ENCODE measurements at regions not wholly inside any gene's neighbourhood (a gene's known extent, or its start where the extent isn't known, plus 50 kb on each side); places are given as distances from the start of the nearest gene placed in this dataset.
"Not testable (repeated sequence)": the region's sequence is repeated elsewhere in the genome, so short reads cannot be mapped to it uniquely, and the experiment has no call there.

DNA sequence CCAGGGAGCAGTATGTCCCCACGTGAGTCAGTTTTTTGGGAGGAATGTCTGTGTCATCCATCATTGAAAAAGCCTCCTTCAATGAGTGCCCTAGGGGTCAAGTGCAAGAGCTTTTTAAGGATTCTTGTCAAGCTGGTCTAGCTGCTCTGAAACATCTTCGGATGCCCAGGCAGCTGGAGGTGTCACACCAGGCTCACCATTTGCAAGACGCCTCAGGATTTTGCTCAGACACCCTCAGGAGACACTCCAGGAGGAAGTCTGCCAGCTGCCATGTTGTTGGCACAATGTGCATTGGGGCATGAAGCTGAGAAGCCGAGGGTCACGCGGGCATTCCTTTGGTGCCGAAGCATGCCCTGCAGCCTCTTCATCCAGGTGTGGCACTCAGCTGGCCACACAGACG is 111.1 kb upstream of the S1PR3 start:
- DNase-seq (ENCODE audit: insufficient read length, low spot score) (no peak), FAIRE-seq (no peak)
- no peak for TF ChIP-seq POLR2A (IDR thresholded peaks at IDR 0.05; ENCODE audit: low read depth, low read length)

- not testable (repeated sequence) for DNase-seq (ENCODE audit: insufficient read length, low spot score); FAIRE-seq
Observed at GRCh38 chr9:88884291-88884690, 107.0 kb upstream of the S1PR3 start.

- DNase-seq (ENCODE audit: insufficient read length, low spot score); FAIRE-seq: not testable (repeated sequence)
Observed at GRCh38 chr9:88886762-88887161, 104.5 kb upstream of the S1PR3 start.

- DNase-seq (ENCODE audit: insufficient read length, low spot score) (no peak), FAIRE-seq (no peak)
- TF ChIP-seq POLR2A (IDR thresholded peaks at IDR 0.05; ENCODE audit: low read depth, low read length) = no peak
Observed at GRCh38 chr9:88889386-88889785, 101.9 kb upstream of the S1PR3 start.

GRCh38 chr9:88890546-88890945 is 100.7 kb upstream of the S1PR3 start:
- DNase-seq (ENCODE audit: insufficient read length, low spot score) (no peak), FAIRE-seq (no peak)
- TF ChIP-seq POLR2A (IDR thresholded peaks at IDR 0.05; ENCODE audit: low read depth, low read length) = no peak

DNA sequence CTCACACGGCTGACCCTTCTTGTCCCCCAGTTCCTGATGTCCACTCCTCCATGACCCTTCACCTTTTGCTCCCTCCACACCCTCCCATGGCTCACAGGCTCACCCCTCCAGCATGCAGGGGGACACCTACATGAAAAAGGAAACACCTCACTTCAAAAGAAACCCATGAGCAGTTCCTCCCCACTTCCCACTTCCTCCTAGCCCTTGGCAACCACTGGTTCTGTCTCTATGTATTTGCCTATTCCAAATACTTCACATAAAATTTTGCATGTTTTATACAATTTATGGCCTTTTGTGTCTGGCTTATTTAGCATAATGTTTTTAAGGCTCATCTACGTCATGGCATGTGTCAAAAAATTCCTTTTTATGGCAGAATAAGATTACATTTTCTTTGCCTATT is 100.2 kb upstream of the S1PR3 start:
- FAIRE-seq = no peak
- TF ChIP-seq POLR2A (IDR thresholded peaks at IDR 0.05; ENCODE audit: low read depth, low read length) = no peak
- DNase-seq (ENCODE audit: insufficient read length, low spot score) = no peak

DNA sequence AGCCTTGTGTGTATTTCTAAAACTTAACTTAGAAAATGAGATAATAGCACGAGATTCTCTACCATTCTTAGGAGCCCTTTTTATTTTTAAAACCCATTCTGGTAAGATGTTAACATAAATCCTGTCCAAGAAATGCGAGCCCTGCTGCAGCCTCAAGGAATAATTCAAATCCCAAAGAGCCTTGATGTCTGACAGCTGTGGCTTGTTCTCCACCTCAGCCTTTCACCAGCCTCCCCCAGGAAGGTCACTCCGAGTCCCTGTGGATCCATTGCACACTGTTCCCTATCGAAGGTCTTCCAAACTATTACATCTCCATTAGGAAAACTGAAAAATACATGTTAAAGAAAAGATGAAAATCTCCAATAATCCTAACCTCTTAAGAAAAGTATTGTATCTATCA is 98.5 kb upstream of the S1PR3 start:
- FAIRE-seq (no peak), DNase-seq (ENCODE audit: insufficient read length, low spot score) (no peak)
- TF ChIP-seq POLR2A (IDR thresholded peaks at IDR 0.05; ENCODE audit: low read depth, low read length) = no peak

GRCh38 chr9:88897081-88897480 is 94.2 kb upstream of the S1PR3 start:
- TF ChIP-seq POLR2A (IDR thresholded peaks at IDR 0.05; ENCODE audit: low read depth, low read length) = no peak
- no peak for DNase-seq (ENCODE audit: insufficient read length, low spot score)
- FAIRE-seq = no peak

DNA sequence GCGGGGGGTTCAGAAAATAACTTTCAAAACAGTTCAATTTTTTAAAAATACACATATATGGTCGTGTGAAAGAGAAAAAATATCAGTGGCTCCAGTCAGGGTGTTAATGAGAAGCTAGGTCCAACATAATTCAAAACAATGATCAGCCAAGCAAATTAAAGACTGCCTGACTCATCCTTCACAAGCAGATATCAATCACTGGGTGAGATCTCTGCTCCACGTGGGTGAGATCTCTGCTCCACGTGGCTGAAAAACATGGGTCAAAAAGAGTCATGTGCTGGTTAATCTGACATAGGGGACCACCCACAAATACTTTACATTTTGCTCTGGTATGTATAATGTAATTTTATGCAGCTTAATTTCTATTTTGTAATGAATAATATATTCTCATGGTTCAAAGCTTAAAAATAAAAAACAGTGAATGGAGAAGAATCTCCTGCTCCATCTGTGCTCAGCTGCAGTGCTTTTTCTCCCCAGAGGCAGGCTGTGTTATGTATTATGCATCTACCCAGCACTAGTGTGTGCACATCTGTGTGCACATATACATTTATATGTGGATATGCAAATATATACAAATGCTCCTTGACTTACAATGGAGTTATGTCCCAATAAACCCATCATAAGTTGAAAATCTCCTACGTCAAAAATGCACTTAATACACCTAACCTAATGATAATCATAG is 93.1 kb upstream of the S1PR3 start:
- TF ChIP-seq POLR2A (IDR thresholded peaks at IDR 0.05; ENCODE audit: low read depth, low read length) = no peak
- FAIRE-seq = peak; percentile 15
- no peak for DNase-seq (ENCODE audit: insufficient read length, low spot score)

DNA sequence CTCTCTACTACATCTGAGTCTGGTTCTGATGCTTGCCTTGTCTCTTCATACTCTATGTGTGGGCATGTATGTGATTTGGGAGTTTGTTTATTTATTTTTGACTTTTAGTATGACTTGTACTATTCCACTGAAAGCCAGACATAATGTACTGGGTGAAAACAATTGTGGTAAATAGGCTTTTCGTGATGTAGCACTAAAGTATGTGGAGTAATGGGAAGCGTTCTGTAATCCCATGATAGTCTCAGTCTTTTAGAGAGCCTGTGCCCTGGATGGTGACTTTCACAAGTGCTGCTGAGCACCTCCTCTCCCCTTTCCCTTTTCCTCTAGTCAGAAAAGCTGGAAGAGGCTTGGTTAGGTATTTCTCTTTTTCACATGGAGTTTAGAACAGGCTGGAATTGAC is 85.8 kb upstream of the S1PR3 start:
- TF ChIP-seq POLR2A (IDR thresholded peaks at IDR 0.05; ENCODE audit: low read depth, low read length) = no peak
- FAIRE-seq (peak; percentile 50), DNase-seq (ENCODE audit: insufficient read length, low spot score) (no peak)

DNA sequence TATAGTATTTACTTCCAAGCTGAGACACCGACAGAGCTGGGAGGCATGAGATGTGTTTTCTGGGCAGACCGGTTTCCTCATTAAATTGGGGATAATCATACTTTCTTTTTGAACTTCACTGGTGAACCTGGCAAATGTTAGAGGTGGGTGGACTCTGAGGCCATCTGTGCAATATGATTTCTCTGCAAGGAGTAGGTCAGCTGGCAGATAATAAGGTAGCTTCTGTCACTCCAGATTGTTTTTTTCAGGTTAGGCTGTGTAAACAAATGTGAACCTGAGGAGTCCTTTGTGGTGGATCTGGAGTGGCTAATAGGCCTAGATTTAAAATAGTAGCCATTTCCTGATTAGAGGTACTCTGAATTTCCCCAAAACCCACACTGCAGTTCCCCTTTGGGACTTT is 75.4 kb upstream of the S1PR3 start:
- TF ChIP-seq POLR2A (IDR thresholded peaks at IDR 0.05; ENCODE audit: low read depth, low read length) = no peak
- DNase-seq (ENCODE audit: insufficient read length, low spot score) (no peak), FAIRE-seq (no peak)

GRCh38 chr9:88916894-88917293 is 74.4 kb upstream of the S1PR3 start:
- DNase-seq (ENCODE audit: insufficient read length, low spot score) (no peak), FAIRE-seq (no peak)
- TF ChIP-seq POLR2A (IDR thresholded peaks at IDR 0.05; ENCODE audit: low read depth, low read length) = no peak

- no peak for FAIRE-seq
- TF ChIP-seq POLR2A (IDR thresholded peaks at IDR 0.05; ENCODE audit: low read depth, low read length) = no peak
- no peak for DNase-seq (ENCODE audit: insufficient read length, low spot score)
Observed at GRCh38 chr9:88917375-88917774, 73.9 kb upstream of the S1PR3 start.

- FAIRE-seq = not testable (repeated sequence)
Observed at GRCh38 chr9:88918537-88918936, 72.7 kb upstream of the S1PR3 start.

DNA sequence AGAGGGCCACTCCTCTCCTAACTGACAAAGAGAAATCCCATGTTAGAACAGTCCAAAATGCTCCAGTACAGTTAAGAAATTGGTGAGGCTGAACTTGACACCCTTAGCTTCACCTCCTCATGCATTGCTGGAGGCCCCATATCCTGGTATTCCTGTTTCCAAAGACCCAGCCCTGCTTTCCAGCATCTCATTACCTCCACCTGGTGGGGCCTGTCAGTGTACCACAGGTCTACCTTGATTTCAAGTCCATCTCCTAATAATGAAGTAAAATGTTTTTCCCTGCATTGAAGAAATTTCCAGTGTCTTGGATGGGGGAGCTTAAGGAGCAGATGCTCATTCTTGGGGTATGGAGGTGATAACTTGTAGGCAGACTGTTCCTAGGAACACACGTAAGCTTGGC is 70.6 kb upstream of the S1PR3 start:
- DNase-seq (ENCODE audit: insufficient read length, low spot score) (no peak), FAIRE-seq (no peak)
- no peak for TF ChIP-seq POLR2A (IDR thresholded peaks at IDR 0.05; ENCODE audit: low read depth, low read length)

More at GRCh38 chr9:88918537-88918936, 72.7 kb upstream of the S1PR3 start:
- not testable (repeated sequence) for DNase-seq (ENCODE audit: insufficient read length, low spot score)

GRCh38 chr9:88922091-88922490 is 69.2 kb upstream of the S1PR3 start:
- FAIRE-seq (no peak), DNase-seq (ENCODE audit: insufficient read length, low spot score) (no peak)
- TF ChIP-seq POLR2A (IDR thresholded peaks at IDR 0.05; ENCODE audit: low read depth, low read length) = no peak
